Esophagus (tissue), 2 donors: ENCODE measurements at regions not wholly inside any gene's neighbourhood (a gene's known extent, or its start where the extent isn't known, plus 50 kb on each side); places are given as distances from the start of the nearest gene placed in this dataset.
"Not testable (repeated sequence)": the region's sequence is repeated elsewhere in the genome, so short reads cannot be mapped to it uniquely, and the experiment has no call there.

Experiments used
- H3K27ac ChIP-seq, 2 donors: one replicate each; pipeline ENCODE4 v1.5.1; 2013; ENCODE audit warnings: low read depth in 2 of 2, mild to moderate bottlenecking in 2 of 2, inconsistent platforms in 1 of 2, low read length in 1 of 2, moderate library complexity in 1 of 2
- H3K27me3 ChIP-seq, 2 donors: one replicate each; pipeline ENCODE4 v1.6.1; 2013; ENCODE audit warnings: low read length in 2 of 2, control low read depth in 1 of 2, mild to moderate bottlenecking in 1 of 2; ENCODE audit not compliant: insufficient read depth in 2 of 2, control insufficient read depth in 1 of 2
- H3K36me3 ChIP-seq, 2 donors: one replicate each; pipeline ENCODE4 v1.6.1; 2013; ENCODE audit warnings: low read length in 1 of 2; ENCODE audit not compliant: control insufficient read depth in 2 of 2, insufficient read depth in 2 of 2
- H3K4me1 ChIP-seq, 2 donors: one replicate each; pipeline ENCODE4 v1.6.1; 2013; ENCODE audit warnings: low read length in 1 of 2; ENCODE audit not compliant: control insufficient read depth in 2 of 2, insufficient read depth in 2 of 2
- H3K4me3 ChIP-seq, 2 donors: one replicate each; pipeline ENCODE4 v1.5.1; 2013; ENCODE audit warnings: low read length in 2 of 2, mild to moderate bottlenecking in 2 of 2, low read depth in 1 of 2, moderate library complexity in 1 of 2
- H3K9me3 ChIP-seq, 2 donors: one replicate each; pipeline ENCODE4 v1.6.1; 2013; ENCODE audit warnings: mild to moderate bottlenecking in 2 of 2, low read depth in 1 of 2, low read length in 1 of 2, moderate library complexity in 1 of 2; ENCODE audit not compliant: control insufficient read depth in 2 of 2, insufficient read depth in 1 of 2
- WGBS, 2 donors: extraction: QIAGEN DNeasy Blood & Tissue Kit; methylation state at CpG; one replicate each; pipeline ENCODE4 v1.1.7; 2013; 5-methylcytosine and 5-hydroxymethylcytosine counted together
- donor health status: healthy with polysubstance abuse.
- donor health status: Bipolar disorder and iron deficiency.

DNA sequence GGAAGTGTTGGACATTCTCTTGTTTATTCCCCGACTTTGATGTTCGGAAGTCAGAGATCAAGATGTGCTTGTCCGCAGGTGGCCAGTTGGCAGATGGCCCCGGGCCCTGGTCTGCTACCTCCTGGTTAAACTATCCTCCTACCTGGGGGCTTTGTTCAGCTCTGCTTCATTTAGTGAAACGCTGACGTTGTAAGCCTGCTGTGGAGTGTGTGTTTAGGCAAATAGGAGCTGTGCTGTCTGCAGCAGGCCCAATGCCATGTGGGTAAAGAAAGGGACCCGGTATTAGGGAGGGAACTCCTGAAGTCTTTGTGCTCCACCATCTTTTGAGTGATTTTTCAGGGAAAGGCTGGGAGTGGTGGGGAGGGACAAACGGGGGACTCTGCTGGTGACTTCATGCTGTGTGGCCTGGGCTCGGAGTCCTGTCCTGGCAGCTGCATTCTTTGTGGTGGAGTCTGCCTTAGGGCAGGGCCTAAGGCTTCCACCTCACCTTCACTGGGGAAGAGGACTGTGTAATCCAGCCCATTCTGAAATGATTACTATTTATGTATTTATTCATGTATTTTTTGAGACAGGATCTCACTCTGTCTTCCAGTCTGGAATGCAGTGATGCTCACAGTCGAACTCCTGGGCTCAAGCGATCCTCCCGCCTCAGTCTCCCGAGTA, 171.1 kb upstream of the KLF6 start:
- Histone ChIP-seq H3K27ac (no peak overlapping the region), H3K36me3 (no peaks in the 10 kb centered on the region), H3K9me3 (no peaks in the 10 kb centered on the region), H3K4me3 (no peak overlapping the region), H3K27me3 (no peaks in the 10 kb centered on the region), H3K4me1 (no peaks in the 10 kb centered on the region)
- WGBS, 2 donors: 82 to 83% methylated on average over 13 of the region's 13 CpGs

DNA sequence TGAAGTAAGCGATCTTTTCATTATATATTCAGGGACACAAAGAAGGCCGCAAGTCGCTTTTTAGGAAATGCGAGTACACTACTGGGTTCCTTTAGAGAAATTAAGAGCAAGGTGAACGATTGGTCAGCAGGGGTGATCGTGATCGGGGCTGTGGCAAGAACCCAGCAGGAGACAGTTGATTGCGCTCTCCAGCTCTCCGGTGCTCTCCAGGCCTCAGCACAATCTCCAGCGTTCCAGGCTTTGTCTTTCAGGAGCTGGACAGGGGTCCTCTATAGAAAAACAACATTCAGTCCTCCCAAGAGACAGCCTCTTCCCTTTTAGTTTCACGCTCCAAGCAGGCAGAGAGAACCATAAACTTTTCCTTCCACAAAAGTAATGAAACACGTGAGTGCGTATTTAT, 170.5 kb upstream of the KLF6 start:
- no peaks in the 10 kb centered on the region for H3K27me3 ChIP-seq
- H3K9me3 ChIP-seq: no peaks in the 10 kb centered on the region
- no peak overlapping the region for H3K4me3 ChIP-seq
- WGBS, 2 donors: 88% methylated on average over 13 of the region's 13 CpGs
- H3K4me1 ChIP-seq: no peaks in the 10 kb centered on the region
- no peaks in the 10 kb centered on the region for H3K36me3 ChIP-seq
- H3K27ac ChIP-seq: no peak overlapping the region

DNA sequence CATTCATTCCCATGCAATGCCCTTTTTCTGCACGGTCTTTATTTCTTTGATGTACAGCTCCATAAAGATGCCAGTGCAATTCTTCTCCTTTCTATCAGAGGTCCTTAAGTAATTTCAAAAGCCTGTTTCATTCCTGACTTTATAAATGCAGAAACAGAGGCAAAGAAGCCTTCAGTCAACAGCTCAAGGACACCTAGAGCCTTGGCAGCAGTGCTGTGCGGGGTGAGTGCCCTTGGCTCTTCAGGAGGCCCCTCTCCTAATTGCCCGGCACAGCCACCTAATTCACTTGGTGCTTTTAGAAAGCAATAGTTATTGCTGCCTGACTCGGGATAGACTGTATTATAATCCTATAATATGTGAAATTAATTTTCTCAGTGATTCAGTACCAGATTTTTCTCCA, 169.6 kb upstream of the KLF6 start:
- no peak overlapping the region for H3K4me3 ChIP-seq
- WGBS, 2 donors: 83 to 87% methylated on average over 4 of the region's 4 CpGs
- H3K27me3 ChIP-seq: no peaks in the 10 kb centered on the region
- H3K9me3 ChIP-seq: no peaks in the 10 kb centered on the region
- no peak overlapping the region for H3K27ac ChIP-seq
- no peaks in the 10 kb centered on the region for H3K36me3 ChIP-seq
- H3K4me1 ChIP-seq: no peaks in the 10 kb centered on the region

DNA sequence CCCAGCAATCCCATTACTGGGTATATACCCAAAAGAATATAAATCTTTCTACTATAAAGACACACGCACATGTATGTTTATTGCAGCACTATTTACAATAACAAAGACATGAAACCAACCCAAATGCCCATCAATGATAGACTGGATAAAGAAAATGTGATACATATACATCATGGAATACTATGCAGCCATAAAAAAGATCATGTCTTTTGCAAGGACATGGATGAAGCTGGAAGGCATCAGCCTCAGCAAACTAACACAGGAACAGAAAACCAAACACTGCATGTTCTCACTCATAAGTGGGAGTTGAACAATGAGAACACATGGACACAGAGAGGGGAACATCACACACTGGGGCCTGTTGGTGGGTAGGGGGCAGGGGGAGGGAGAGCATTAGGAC, 169.0 kb upstream of the KLF6 start:
- H3K27me3 ChIP-seq, H3K4me3 ChIP-seq, H3K4me1 ChIP-seq, H3K9me3 ChIP-seq, H3K36me3 ChIP-seq, H3K27ac ChIP-seq: not testable (repeated sequence)
- 97 to 100% methylated on average over 1 of the region's 1 CpG for WGBS, 2 donors

DNA sequence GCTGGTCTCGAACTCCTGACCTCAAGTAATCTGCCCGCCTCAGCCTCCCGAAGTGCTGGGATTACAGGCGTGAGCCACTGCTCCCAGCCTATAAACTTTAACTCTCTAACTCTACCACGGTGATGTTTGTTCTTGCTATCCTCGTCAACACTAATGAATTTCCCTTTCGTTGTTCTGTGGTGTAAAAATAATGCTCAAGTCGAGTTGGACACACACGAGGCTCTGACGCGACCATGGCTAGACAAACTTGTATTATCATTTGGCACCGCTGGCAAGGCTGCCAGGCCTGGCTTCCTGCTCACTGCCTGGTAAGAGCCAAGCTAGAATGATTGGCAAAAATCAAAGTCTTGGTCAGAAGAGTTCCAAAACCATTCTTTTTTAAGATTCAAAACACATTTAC, 167.0 kb upstream of the KLF6 start:
- Histone ChIP-seq H3K4me3 (no peak overlapping the region), H3K36me3 (no peaks in the 10 kb centered on the region), H3K9me3 (no peaks in the 10 kb centered on the region), H3K27ac (no peak overlapping the region), H3K4me1 (no peaks in the 10 kb centered on the region), H3K27me3 (no peaks in the 10 kb centered on the region)
- 71 to 79% methylated on average over 12 of the region's 12 CpGs for WGBS, 2 donors

DNA sequence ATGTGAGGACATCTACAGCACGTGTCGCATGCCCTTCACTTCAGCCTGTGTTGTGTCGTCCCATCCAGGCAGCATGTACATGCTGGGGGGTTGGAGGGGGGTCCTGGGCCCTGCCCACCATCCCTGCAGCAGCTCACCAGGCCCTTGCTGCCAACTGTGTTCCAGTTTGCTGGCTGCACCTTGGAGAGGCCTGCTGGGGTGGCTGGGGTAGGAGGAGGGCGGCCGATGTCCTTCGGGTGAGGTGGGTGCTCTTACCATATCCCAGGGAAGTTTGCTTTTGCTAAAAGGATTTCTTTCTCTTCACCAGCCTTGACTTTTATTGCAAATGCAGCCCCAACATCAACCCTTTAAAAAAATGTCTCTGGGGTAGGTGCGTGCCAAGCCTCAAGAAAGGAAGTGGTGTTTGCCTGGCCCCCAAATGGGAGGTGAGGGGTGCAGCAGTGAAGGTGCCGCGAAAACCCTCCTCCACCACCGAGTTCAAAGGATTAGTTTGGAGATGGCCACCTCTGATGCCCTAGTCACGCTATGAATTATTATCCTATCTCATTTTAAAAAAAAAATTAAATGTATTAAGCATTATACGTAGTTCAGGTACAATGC, 165.8 kb upstream of the KLF6 start:
- WGBS, 2 donors: 82 to 86% methylated on average over 12 of the region's 12 CpGs
- H3K4me1 ChIP-seq: no peaks in the 10 kb centered on the region
- H3K36me3 ChIP-seq: no peaks in the 10 kb centered on the region
- no peak overlapping the region for H3K4me3 ChIP-seq
- H3K27me3 ChIP-seq: no peaks in the 10 kb centered on the region
- peak overlapping the region in 1 of 2 donors; percentile 28 for H3K27ac ChIP-seq
- no peaks in the 10 kb centered on the region for H3K9me3 ChIP-seq

DNA sequence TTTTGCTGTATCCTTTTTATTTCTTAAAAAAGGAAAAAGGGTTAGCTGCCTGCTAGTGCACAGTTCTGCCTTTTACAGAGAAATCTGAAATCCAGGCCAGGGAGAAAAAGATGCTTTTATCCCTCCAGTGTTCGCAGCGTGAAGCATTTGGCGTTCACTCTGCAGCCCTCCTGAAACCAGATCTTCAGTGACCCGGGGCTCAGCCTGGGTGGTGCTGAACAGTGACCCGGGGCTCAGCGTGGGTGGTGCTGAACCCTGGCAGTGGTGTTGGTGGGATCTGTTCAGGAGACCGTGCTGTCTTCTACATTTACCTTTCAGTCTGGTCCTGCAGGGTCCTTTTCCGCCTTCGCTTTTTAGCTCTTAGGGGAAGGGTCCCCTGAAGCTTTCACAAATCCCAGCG, 164.7 kb upstream of the KLF6 start:
- H3K27ac ChIP-seq: no peak overlapping the region
- H3K27me3 ChIP-seq: no peaks in the 10 kb centered on the region
- no peaks in the 10 kb centered on the region for H3K36me3 ChIP-seq
- no peak overlapping the region for H3K4me3 ChIP-seq
- no peaks in the 10 kb centered on the region for H3K9me3 ChIP-seq
- H3K4me1 ChIP-seq: no peaks in the 10 kb centered on the region
- 82 to 84% methylated on average over 10 of the region's 10 CpGs for WGBS, 2 donors

DNA sequence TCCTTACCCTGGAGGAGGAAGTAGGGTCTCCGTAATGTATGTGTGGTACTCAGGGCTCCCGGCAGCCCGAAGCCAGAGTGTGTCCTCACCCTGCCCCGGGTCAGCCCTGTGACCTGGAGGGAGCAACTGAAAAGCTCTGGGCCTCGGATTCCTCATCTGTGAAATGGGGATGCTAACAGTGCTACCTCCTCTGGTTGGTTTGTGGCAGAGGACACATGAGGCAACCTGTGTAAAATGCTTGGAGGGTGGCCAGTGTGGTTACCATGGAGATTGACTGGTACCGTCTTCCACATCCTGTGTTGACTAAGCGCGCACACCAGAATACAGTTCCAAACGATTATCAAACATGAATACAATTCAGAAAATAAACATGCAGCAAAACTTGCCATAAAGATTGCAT, 163.8 kb upstream of the KLF6 start:
- Histone ChIP-seq H3K9me3 (peaks cover 0 to 2% of the 10 kb centered on the region in 2 donors), H3K4me1 (no peaks in the 10 kb centered on the region), H3K27ac (peak overlapping the region; percentile 0 to 51), H3K4me3 (no peak overlapping the region), H3K36me3 (no peaks in the 10 kb centered on the region), H3K27me3 (no peaks in the 10 kb centered on the region)
- 63 to 70% methylated on average over 9 of the region's 9 CpGs for WGBS, 2 donors

DNA sequence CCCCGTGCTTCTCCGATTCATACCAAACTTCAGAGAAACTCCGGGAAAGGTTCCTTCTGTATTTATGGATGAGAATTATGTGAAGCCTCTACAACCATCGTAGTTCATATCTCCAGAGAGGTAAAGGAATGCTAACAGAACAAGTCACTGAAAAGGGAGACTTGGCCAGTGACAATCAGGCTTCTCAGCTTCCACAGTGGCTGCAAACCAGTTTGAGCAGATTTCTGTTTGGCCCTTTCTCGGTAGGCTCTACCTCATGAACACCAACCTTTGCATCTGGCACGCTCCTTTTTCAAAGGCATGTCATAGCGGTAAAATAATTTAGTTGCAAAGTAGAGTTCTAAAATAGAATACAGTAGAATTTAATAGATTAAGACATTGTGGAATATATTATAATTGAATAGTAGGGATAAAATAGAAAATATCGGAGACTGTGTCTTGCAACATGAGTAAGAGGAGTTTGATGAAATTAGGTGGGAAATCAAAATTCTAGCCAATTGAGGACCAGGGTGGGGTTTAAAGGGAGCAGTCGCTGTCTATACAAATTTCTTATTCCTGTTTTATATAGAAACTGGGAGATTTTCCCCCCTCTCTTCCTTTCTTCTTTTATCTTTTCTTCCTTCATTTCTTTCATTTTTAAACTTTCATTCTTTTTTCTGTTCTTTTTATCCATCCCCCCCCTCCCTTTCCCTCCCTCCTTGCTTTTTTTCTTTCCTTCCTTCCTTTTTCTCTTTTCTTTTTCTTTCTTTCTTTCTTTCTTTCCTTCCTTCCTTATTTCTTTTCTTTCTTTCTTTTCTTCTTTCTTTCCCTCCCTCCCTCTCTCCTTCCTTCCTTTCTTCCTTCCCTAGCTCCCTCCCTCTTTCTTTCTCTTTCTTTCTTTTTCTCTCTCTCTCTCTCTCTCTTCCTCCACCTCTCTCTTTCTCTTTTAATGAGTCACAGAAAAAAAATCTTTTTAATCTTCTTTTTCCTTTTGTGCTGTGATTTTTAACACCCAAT, 161.5 kb upstream of the KLF6 start:
- Histone ChIP-seq H3K36me3 (no peaks in the 10 kb centered on the region), H3K27ac (peak overlapping the region; percentile 5 to 30), H3K4me3 (no peak overlapping the region), H3K4me1 (no peaks in the 10 kb centered on the region), H3K9me3 (peaks cover 0 to 2% of the 10 kb centered on the region in 2 donors), H3K27me3 (no peaks in the 10 kb centered on the region)
- WGBS, 2 donors: 48 to 58% methylated on average over 9 of the region's 9 CpGs
